Neural progenitor cell (in vitro differentiated cells): ENCODE measurements at regions not wholly inside any gene's neighbourhood (a gene's known extent, or its start where the extent isn't known, plus 50 kb on each side); places are given as distances from the start of the nearest gene placed in this dataset.

ENCODE experiments used
- DNase-seq: peaks from one replicate; pipeline ENCODE4 v3.0.0-alpha.2; 2016; ENCODE audit warnings: low spot score
- H2AFZ ChIP-seq: fragments of 200-600 bp; sonication (generic); replicated peaks from 2 replicates; pipeline ENCODE4 v1.6.1; 2016; ENCODE audit warnings: antibody characterized with exemption
- H3F3A ChIP-seq: fragments of 200-600 bp; sonication (generic); 2 replicates; pipeline ENCODE4 v1.6.1; 2016; ENCODE audit warnings: antibody characterized with exemption, low read depth
- H3K27ac ChIP-seq: fragments of 200-600 bp; sonication (generic); 2 replicates; pipeline ENCODE4 v1.5.1; 2016; ENCODE audit warnings: mild to moderate bottlenecking
- H3K27me3 ChIP-seq: fragments of 200-600 bp; sonication (generic); 2 replicates; pipeline ENCODE4 v1.6.1; 2016; ENCODE audit warnings: mild to moderate bottlenecking, moderate library complexity
- H3K36me3 ChIP-seq: fragments of 200-600 bp; sonication (generic); 2 replicates; pipeline ENCODE4 v1.5.1; 2016
- H3K4me1 ChIP-seq: fragments of 200-600 bp; sonication (generic); 2 replicates; pipeline ENCODE4 v1.6.1; 2016; ENCODE audit warnings: mixed run types
- H3K4me2 ChIP-seq: fragments of 200-600 bp; sonication (generic); 2 replicates; pipeline ENCODE4 v1.6.1; 2016
- H3K4me3 ChIP-seq: fragments of 200-600 bp; sonication (generic); 2 replicates; pipeline ENCODE4 v1.5.1; 2016
- H3K79me2 ChIP-seq: fragments of 200-600 bp; sonication (generic); 2 replicates; pipeline ENCODE4 v1.6.1; 2016; ENCODE audit warnings: low read depth
- H3K9ac ChIP-seq: fragments of 200-600 bp; sonication (generic); 2 replicates; pipeline ENCODE4 v1.6.1; 2016
- H3K9me3 ChIP-seq: fragments of 200-600 bp; sonication (generic); 2 replicates; pipeline ENCODE4 v1.5.1; 2016; ENCODE audit warnings: low read depth
- H4K20me1 ChIP-seq: fragments of 200-600 bp; sonication (generic); 2 replicates; pipeline ENCODE4 v1.6.1; 2016; ENCODE audit warnings: low read depth
- H3K27ac Mint-ChIP-seq: 3 replicates; pipeline ENCODE4 v1.8.0; 2021; ENCODE audit warnings: mixed read lengths
- H3K27me3 Mint-ChIP-seq: 2 replicates; pipeline ENCODE4 v1.8.0; 2022; ENCODE audit warnings: low read depth, mild to moderate bottlenecking, inconsistent platforms, moderate library complexity, mixed read lengths; ENCODE audit not compliant: insufficient read depth
- H3K36me3 Mint-ChIP-seq: 3 replicates; pipeline ENCODE4 v1.8.0; 2021; ENCODE audit warnings: mixed read lengths
- H3K4me1 Mint-ChIP-seq: 3 replicates; pipeline ENCODE4 v1.8.0; 2021; ENCODE audit warnings: mixed read lengths
- H3K4me3 Mint-ChIP-seq: 3 replicates; pipeline ENCODE4 v1.8.0; 2021; ENCODE audit warnings: mild to moderate bottlenecking, moderate library complexity, mixed read lengths
- H3K9me3 Mint-ChIP-seq: 3 replicates; pipeline ENCODE4 v1.8.0; 2020; ENCODE audit warnings: mixed read lengths
- EZH2 ChIP-seq: fragments of 200-600 bp; sonication (generic); IDR thresholded peaks from 2 replicates; pipeline ENCODE4 v1.6.1; 2017; ENCODE audit warnings: antibody characterized with exemption, mild to moderate bottlenecking, moderate library complexity
- EZH2phosphoT487 ChIP-seq: fragments of 200-600 bp; sonication (generic); IDR thresholded peaks from 2 replicates; pipeline ENCODE4 v1.6.1; 2017; ENCODE audit warnings: antibody characterized with exemption
- TF ChIP-seq, protein P1 (sequence below): fragments of 200-600 bp; sonication (generic); IDR thresholded peaks from 2 replicates; pipeline ENCODE4 v1.5.1; 2017; ENCODE audit warnings: antibody characterized with exemption, mild to moderate bottlenecking

DNA sequence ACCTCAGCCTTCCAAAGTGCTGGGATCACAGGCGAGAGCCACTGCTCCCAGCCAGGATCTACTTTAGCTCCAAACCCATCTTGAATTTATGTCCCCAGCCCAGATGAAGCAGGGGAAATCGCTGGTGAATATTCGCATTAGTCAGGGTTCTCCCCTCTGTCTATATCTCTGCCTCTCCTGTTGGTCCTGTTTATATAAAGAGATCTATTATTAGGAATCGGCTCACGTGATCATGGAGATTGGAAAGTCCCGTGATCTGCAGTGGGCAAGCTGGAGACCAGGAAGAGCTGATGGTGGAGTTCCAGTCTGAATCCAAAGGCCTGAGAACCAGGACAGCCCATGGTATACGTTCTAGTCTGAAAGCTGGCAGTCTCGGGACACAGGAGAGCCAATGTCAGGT, 382.8 kb downstream of the SEC14L1 start:
- H3K4me3 ChIP-seq = no peak overlapping the region
- Mint-ChIP-seq H3K4me1 (peaks cover 12% of the 10 kb centered on the region), H3K27ac (no peak overlapping the region), H3K36me3 (no peaks in the 10 kb centered on the region), H3K9me3 (peaks cover 17% of the 10 kb centered on the region), H3K27me3 (peaks cover 7% of the 10 kb centered on the region), H3K4me3 (no peak overlapping the region)
- no peak for TF ChIP-seq EZH2
- no peak for TF ChIP-seq EZH2phosphoT487
- TF ChIP-seq, protein P1, sequence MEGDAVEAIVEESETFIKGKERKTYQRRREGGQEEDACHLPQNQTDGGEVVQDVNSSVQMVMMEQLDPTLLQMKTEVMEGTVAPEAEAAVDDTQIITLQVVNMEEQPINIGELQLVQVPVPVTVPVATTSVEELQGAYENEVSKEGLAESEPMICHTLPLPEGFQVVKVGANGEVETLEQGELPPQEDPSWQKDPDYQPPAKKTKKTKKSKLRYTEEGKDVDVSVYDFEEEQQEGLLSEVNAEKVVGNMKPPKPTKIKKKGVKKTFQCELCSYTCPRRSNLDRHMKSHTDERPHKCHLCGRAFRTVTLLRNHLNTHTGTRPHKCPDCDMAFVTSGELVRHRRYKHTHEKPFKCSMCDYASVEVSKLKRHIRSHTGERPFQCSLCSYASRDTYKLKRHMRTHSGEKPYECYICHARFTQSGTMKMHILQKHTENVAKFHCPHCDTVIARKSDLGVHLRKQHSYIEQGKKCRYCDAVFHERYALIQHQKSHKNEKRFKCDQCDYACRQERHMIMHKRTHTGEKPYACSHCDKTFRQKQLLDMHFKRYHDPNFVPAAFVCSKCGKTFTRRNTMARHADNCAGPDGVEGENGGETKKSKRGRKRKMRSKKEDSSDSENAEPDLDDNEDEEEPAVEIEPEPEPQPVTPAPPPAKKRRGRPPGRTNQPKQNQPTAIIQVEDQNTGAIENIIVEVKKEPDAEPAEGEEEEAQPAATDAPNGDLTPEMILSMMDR = no peak
- no peaks in the 10 kb centered on the region for H3F3A ChIP-seq
- H3K9me3 ChIP-seq = no peaks in the 10 kb centered on the region
- H3K4me1 ChIP-seq = no peaks in the 10 kb centered on the region
- H3K9ac ChIP-seq = no peak overlapping the region
- no peaks in the 10 kb centered on the region for H4K20me1 ChIP-seq
- H3K4me2 ChIP-seq = no peak overlapping the region
- no peak for DNase-seq
- H2AFZ ChIP-seq = no peak overlapping the region
- no peaks in the 10 kb centered on the region for H3K36me3 ChIP-seq
- no peaks in the 10 kb centered on the region for H3K79me2 ChIP-seq
- peaks cover 15% of the 10 kb centered on the region for H3K27me3 ChIP-seq
- H3K27ac ChIP-seq = no peak overlapping the region

DNA sequence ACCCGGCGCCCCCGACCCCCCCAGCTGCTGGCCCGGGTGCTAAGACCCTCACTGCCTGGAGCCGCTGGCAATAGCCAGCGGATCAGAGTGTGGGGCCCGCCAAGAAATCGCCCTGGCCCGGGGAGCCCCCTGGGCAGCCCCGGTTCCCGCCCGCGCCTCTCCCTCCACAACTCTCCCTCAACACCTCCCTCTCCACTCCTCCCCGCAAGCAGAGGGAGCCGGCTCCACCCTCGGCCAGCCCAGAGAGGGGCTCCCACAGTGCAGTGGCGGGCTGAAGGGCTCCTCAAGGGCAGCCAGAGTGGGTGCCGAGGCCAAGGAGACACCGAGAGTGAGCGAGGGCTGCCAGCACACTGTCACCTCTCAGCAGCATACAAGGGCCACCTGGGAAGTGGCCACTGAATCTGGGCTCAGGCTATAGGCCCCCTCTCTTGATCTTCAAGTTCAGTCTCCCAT, 385.5 kb downstream of the SEC14L1 start:
- Mint-ChIP-seq H3K27me3 (peaks cover 9% of the 10 kb centered on the region), H3K27ac (no peak overlapping the region), H3K4me3 (no peak overlapping the region), H3K36me3 (no peaks in the 10 kb centered on the region), H3K4me1 (peaks cover 15% of the 10 kb centered on the region), H3K9me3 (peaks cover 17% of the 10 kb centered on the region)
- H3F3A ChIP-seq = peaks cover 6% of the 10 kb centered on the region
- DNase-seq = no peak
- H3K9me3 ChIP-seq = no peaks in the 10 kb centered on the region
- H3K4me1 ChIP-seq = no peaks in the 10 kb centered on the region
- H3K4me3 ChIP-seq = no peak overlapping the region
- H3K27ac ChIP-seq = no peak overlapping the region
- H3K4me2 ChIP-seq = no peak overlapping the region
- no peak overlapping the region for H3K9ac ChIP-seq
- TF ChIP-seq EZH2phosphoT487 (no peak), EZH2 (no peak)
- TF ChIP-seq, protein P1 = no peak
- no peaks in the 10 kb centered on the region for H4K20me1 ChIP-seq
- H2AFZ ChIP-seq = no peak overlapping the region
- peaks cover 32% of the 10 kb centered on the region for H3K27me3 ChIP-seq
- no peaks in the 10 kb centered on the region for H3K79me2 ChIP-seq
- H3K36me3 ChIP-seq = no peaks in the 10 kb centered on the region

GRCh38 chr17:77526728-77527350, 386.1 kb downstream of the SEC14L1 start:
- TF ChIP-seq EZH2phosphoT487 (no peak), EZH2 (no peak)
- TF ChIP-seq, protein P1 = no peak
- no peak for DNase-seq

More at GRCh38 chr17:77526728-77527350, 386.1 kb downstream of the SEC14L1 start:
- no peak overlapping the region for H3K4me2 ChIP-seq
- H3K4me1 ChIP-seq = no peaks in the 10 kb centered on the region
- no peaks in the 10 kb centered on the region for H4K20me1 ChIP-seq
- no peaks in the 10 kb centered on the region for H3K36me3 Mint-ChIP-seq
- no peak overlapping the region for H3K27ac Mint-ChIP-seq
- peaks cover 15% of the 10 kb centered on the region for H3K4me1 Mint-ChIP-seq
- H3K9ac ChIP-seq = no peak overlapping the region
- H3K9me3 ChIP-seq = no peaks in the 10 kb centered on the region
- no peaks in the 10 kb centered on the region for H3K36me3 ChIP-seq
- no peak overlapping the region for H3K27ac ChIP-seq
- no peaks in the 10 kb centered on the region for H3K79me2 ChIP-seq
- H3K27me3 Mint-ChIP-seq = peaks cover 9% of the 10 kb centered on the region
- H3F3A ChIP-seq = peaks cover 6% of the 10 kb centered on the region
- H3K9me3 Mint-ChIP-seq = peaks cover 17% of the 10 kb centered on the region
- peaks cover 32% of the 10 kb centered on the region for H3K27me3 ChIP-seq
- H3K4me3 Mint-ChIP-seq = no peak overlapping the region
- no peak overlapping the region for H3K4me3 ChIP-seq
- no peak overlapping the region for H2AFZ ChIP-seq
